ENCODE measurements at regions not wholly inside any gene's neighbourhood (a gene's known extent, or its start where the extent isn't known, plus 50 kb on each side); places are given as distances from the start of the nearest gene placed in this dataset.

GRCh38 chr14:87229131-87229530, 763.9 kb downstream of the GALC start:
- DNase-seq = no peak

GRCh38 chr14:87217023-87217422, 776.0 kb downstream of the GALC start:
- DNase-seq = no peak

GRCh38 chr14:87214558-87214957, 778.4 kb downstream of the GALC start:
- DNase-seq = no peak

- peak; percentile 7 for DNase-seq
Measured at GRCh38 chr14:87207756-87208155, 785.2 kb downstream of the GALC start.

- DNase-seq = no peak
Measured at GRCh38 chr14:87205811-87206210, 787.2 kb downstream of the GALC start.

- DNase-seq = no peak
Measured at GRCh38 chr14:87203346-87203745, 789.6 kb downstream of the GALC start.

- no peak for DNase-seq
Measured at GRCh38 chr14:87199381-87199780, 793.6 kb downstream of the GALC start.

- no peak for DNase-seq
Measured at GRCh38 chr14:87196436-87196835, 796.5 kb downstream of the GALC start.

- no peak for DNase-seq
Measured at GRCh38 chr14:87187786-87188185, 805.2 kb downstream of the GALC start.

GRCh38 chr14:87186737-87187136, 806.2 kb downstream of the GALC start:
- DNase-seq = no peak

- DNase-seq = no peak
Measured at GRCh38 chr14:87185961-87186560, 806.9 kb downstream of the GALC start.

- no peak for DNase-seq
Measured at GRCh38 chr14:87184180-87184579, 808.8 kb downstream of the GALC start.

GRCh38 chr14:87181288-87181687, 811.7 kb downstream of the GALC start:
- peak; percentile 7 for DNase-seq

GRCh38 chr14:87179936-87180335, 813.0 kb downstream of the GALC start:
- DNase-seq = no peak

- no peak for DNase-seq
Measured at GRCh38 chr14:87178277-87178676, 814.7 kb downstream of the GALC start.

GRCh38 chr14:87175175-87175574, 817.8 kb downstream of the GALC start:
- no peak for DNase-seq

GRCh38 chr14:87171141-87171540, 821.8 kb downstream of the GALC start:
- DNase-seq = peak; percentile 57

GRCh38 chr14:87170179-87170578, 822.8 kb downstream of the GALC start:
- DNase-seq = no peak

- DNase-seq = no peak
Measured at GRCh38 chr14:87169362-87169761, 823.6 kb downstream of the GALC start.

- DNase-seq = no peak
Measured at GRCh38 chr14:87161502-87161901, 831.5 kb downstream of the GALC start.

GRCh38 chr14:87160989-87161388, 832.0 kb downstream of the GALC start:
- DNase-seq = peak; percentile 31

- DNase-seq = no peak
Measured at GRCh38 chr14:87158283-87158682, 834.7 kb downstream of the GALC start.

- DNase-seq = no peak
Measured at GRCh38 chr14:87156878-87157277, 836.1 kb downstream of the GALC start.

GRCh38 chr14:87155856-87156488, 837.0 kb downstream of the GALC start:
- DNase-seq = no peak

GRCh38 chr14:87153901-87154300, 839.1 kb downstream of the GALC start:
- DNase-seq = no peak

All from fibroblast of upper back skin (primary cell).